ENCODE measurements at regions not wholly inside any gene's neighbourhood (a gene's known extent, or its start where the extent isn't known, plus 50 kb on each side); places are given as distances from the start of the nearest gene placed in this dataset.

DNA sequence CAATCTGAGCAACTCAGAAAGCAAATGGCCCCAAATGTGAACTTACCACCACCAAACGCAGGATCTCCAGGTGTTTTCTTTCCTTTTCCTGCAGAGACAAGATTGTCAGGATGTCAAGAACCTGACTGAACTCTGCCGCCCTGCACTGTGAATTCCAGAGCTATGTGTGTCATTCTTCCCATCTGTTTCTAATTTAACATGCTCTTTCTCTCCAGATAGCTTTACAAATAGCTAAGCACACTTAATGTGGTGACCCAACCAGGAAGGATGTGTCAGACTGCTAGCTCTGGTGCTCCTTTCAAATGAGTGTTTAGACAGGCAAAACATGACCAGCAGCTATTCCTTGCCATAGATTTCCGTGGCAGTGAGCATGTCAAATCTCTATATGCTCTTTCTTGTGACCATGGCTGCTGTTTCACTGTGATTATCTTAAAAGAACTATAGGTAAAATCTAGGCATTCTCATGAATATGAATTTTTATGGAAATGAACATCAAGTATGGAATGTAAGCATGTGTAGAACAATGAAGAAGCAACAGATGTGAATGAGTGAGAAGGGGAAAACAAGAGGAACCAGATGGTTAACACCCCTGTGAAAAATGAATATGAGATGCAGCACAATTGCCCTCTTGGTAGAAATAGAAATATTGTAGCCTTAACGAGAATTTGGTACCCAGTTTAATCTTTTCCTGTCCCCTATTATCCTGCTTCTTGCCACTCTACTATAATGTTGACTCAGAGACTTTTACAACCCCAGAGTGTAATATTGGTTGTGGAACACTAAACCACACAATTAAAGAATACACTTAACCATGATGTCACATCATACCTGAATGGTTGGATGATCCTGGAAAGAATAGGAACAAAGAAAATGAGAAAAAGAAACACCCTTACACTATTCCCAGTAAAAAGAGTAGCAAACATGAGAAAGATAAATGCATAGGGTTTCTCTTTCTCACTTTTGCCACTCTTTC is 247.8 kb upstream of the DKK2 start:
- TF ChIP-seq, protein P1, sequence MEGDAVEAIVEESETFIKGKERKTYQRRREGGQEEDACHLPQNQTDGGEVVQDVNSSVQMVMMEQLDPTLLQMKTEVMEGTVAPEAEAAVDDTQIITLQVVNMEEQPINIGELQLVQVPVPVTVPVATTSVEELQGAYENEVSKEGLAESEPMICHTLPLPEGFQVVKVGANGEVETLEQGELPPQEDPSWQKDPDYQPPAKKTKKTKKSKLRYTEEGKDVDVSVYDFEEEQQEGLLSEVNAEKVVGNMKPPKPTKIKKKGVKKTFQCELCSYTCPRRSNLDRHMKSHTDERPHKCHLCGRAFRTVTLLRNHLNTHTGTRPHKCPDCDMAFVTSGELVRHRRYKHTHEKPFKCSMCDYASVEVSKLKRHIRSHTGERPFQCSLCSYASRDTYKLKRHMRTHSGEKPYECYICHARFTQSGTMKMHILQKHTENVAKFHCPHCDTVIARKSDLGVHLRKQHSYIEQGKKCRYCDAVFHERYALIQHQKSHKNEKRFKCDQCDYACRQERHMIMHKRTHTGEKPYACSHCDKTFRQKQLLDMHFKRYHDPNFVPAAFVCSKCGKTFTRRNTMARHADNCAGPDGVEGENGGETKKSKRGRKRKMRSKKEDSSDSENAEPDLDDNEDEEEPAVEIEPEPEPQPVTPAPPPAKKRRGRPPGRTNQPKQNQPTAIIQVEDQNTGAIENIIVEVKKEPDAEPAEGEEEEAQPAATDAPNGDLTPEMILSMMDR (IDR thresholded peaks at IDR 0.05) = no peak
- TF ChIP-seq ZFX (IDR thresholded peaks at IDR 0.05; ENCODE audit: borderline replicate concordance) = no peak

All from 22Rv1 (cell line).